HCT116 (cell line): ENCODE measurements at regions not wholly inside any gene's neighbourhood (a gene's known extent, or its start where the extent isn't known, plus 50 kb on each side); places are given as distances from the start of the nearest gene placed in this dataset.

Experiments used
- ATAC-seq: fragments of 200-7000 bp; cut with Tn5 transposase; 2 replicates; pipeline ENCODE4 v1.9.1; 2020; ENCODE audit warnings: mild to moderate bottlenecking, moderate library complexity
- BruUV-seq: library from RNA; stranded (reverse); fragments of 400-500 nt; replicated peaks from 2 replicates; lab custom pipeline; 2021; lab: Mats Ljungman, UMichigan
- CTCF ChIA-PET: fragments of 300-600 bp; sonication (Branson Sonifier 250); formaldehyde crosslinking; loops from one replicate; lab custom pipeline; 2021; ENCODE audit warnings: antibody characterized with exemption; lab: Charles Lee
- POLR2A ChIA-PET: fragments of 300-600, 350-600 bp; sonication (Branson Sonifier 250); formaldehyde crosslinking; loops from one replicate; lab custom pipeline; 2021; ENCODE audit warnings: antibody characterized with exemption; lab: Charles Lee
- RAD21 ChIA-PET, 2 experiments: fragments of 300-600 bp; sonication (Branson Sonifier 250); formaldehyde crosslinking; loops; one replicate each; lab custom pipeline; 2023; ENCODE audit warnings: low total read pairs in 2 of 2; ENCODE audit not compliant: uncharacterized antibody in 2 of 2, unreplicated experiment in 2 of 2, low non-redundant PET in 1 of 2; lab: Charles Lee
- DNase-seq: peaks from one replicate; pipeline ENCODE4 v3.0.0-alpha.2; 2010; ENCODE audit warnings: low read depth, low spot score
- H2AFZ ChIP-seq: fragments of 200-600 bp; shearing (Covaris generic), sonication (generic); 2 replicates; pipeline ENCODE4 v1.6.1; 2017; ENCODE audit warnings: low read depth, mixed run types, mixed read lengths, antibody characterized with exemption, low read length; ENCODE audit not compliant: poor library complexity, severe bottlenecking
- H3K27ac ChIP-seq: 2 replicates; pipeline ENCODE4 v1.5.1; 2012; ENCODE audit warnings: low read depth, low read length
- H3K27me3 ChIP-seq: fragments of 200-600 bp; sonication (generic); 2 replicates; pipeline ENCODE4 v1.6.1; 2016; ENCODE audit warnings: mixed run types, low read length, mixed read lengths; ENCODE audit not compliant: insufficient read depth
- H3K36me3 ChIP-seq, 2 experiments: fragments of 200-500 bp in 1 of 2; fragments of 200-600 bp in 1 of 2; sonication (Bioruptor generic) in 1 of 2; sonication (generic) in 1 of 2; 2 replicates each; pipeline versions ENCODE4 v1.5.1 to v1.6.1; 2014 to 2016; ENCODE audit warnings: low read length in 2 of 2, inconsistent platforms in 1 of 2, mixed read lengths in 1 of 2, mixed run types in 1 of 2; ENCODE audit not compliant: insufficient read depth in 2 of 2, control insufficient read depth in 1 of 2
- H3K4me1 ChIP-seq, 2 experiments: fragments of 200-600 bp in 1 of 2; sonication (generic) in 1 of 2; 2 replicates each; pipeline versions ENCODE4 v1.5.1 to v1.6.1; 2012 to 2017; ENCODE audit warnings: low read length in 2 of 2, inconsistent platforms in 1 of 2, mild to moderate bottlenecking in 1 of 2, mixed read lengths in 1 of 2, mixed run types in 1 of 2, moderate library complexity in 1 of 2; ENCODE audit not compliant: insufficient read depth in 2 of 2, control insufficient read depth in 1 of 2
- H3K4me2 ChIP-seq: fragments of 200-600 bp; sonication (generic); 2 replicates; pipeline ENCODE4 v1.6.1; 2017; ENCODE audit warnings: mixed run types, low read length, mixed read lengths
- H3K4me3 ChIP-seq, 2 experiments: fragments of 200-600 bp in 1 of 2; sonication (generic) in 1 of 2; replicated peaks in 1 of 2; 2 replicates each; pipeline ENCODE4 v1.5.1; 2011 to 2016; ENCODE audit warnings: low read length in 2 of 2, control low read depth in 1 of 2, low read depth in 1 of 2, mild to moderate bottlenecking in 1 of 2, mixed read lengths in 1 of 2, mixed run types in 1 of 2
- H3K79me2 ChIP-seq: fragments of 200-600 bp; sonication (generic); 2 replicates; pipeline ENCODE4 v1.6.1; 2017; ENCODE audit warnings: mild to moderate bottlenecking, mixed run types, low read length, moderate library complexity, mixed read lengths; ENCODE audit not compliant: insufficient read depth
- H3K9ac ChIP-seq: fragments of 200-600 bp; sonication (generic); 2 replicates; pipeline ENCODE4 v1.6.1; 2016; ENCODE audit warnings: low read length, mixed read lengths
- H3K9me2 ChIP-seq: fragments of 200-600 bp; sonication (generic), shearing (Covaris generic); 2 replicates; pipeline ENCODE4 v1.6.1; 2017; ENCODE audit warnings: mixed run types, mild to moderate bottlenecking, moderate library complexity; ENCODE audit not compliant: insufficient read depth
- H3K9me3 ChIP-seq, 2 experiments: fragments of 200-500 bp in 1 of 2; fragments of 200-600 bp in 1 of 2; sonication (Bioruptor generic) in 1 of 2; sonication (generic) in 1 of 2; 2 replicates each; pipeline ENCODE4 v1.6.1; 2014 to 2017; ENCODE audit warnings: low read length in 2 of 2, mixed read lengths in 2 of 2, inconsistent platforms in 1 of 2, low read depth in 1 of 2, mild to moderate bottlenecking in 1 of 2, mixed run types in 1 of 2, moderate library complexity in 1 of 2; ENCODE audit not compliant: control insufficient read depth in 1 of 2, insufficient read depth in 1 of 2
- H4K20me1 ChIP-seq: fragments of 200-600 bp; sonication (generic), shearing (Covaris generic); 2 replicates; pipeline ENCODE4 v1.6.1; 2017; ENCODE audit warnings: mixed run types, mild to moderate bottlenecking, moderate library complexity; ENCODE audit not compliant: insufficient read depth
- ATF3 ChIP-seq: IDR thresholded peaks from 2 replicates; pipeline ENCODE4 v1.6.1; 2012
- CBX3 ChIP-seq: IDR thresholded peaks from 2 replicates; pipeline ENCODE4 v1.6.1; 2012; ENCODE audit warnings: low read depth
- CEBPB ChIP-seq: IDR thresholded peaks from 2 replicates; pipeline ENCODE4 v1.6.1; 2012; ENCODE audit warnings: low read depth
- EGR1 ChIP-seq: IDR thresholded peaks from 2 replicates; pipeline ENCODE4 v1.6.1; 2012; ENCODE audit warnings: low read depth
- ELF1 ChIP-seq: IDR thresholded peaks from 2 replicates; pipeline ENCODE4 v1.6.1; 2012; ENCODE audit warnings: low read depth, borderline replicate concordance
- EZH2phosphoT487 ChIP-seq: fragments of 200-600 bp; IDR thresholded peaks from 2 replicates; pipeline ENCODE4 v1.6.1; 2018; ENCODE audit warnings: antibody characterized with exemption, borderline replicate concordance
- FOSL1 ChIP-seq: IDR thresholded peaks from 2 replicates; pipeline ENCODE4 v1.6.1; 2012; ENCODE audit warnings: low read depth
- JUND ChIP-seq: IDR thresholded peaks from 2 replicates; pipeline ENCODE4 v1.6.1; 2012
- MAX ChIP-seq: IDR thresholded peaks from 2 replicates; pipeline ENCODE4 v1.6.1; 2012
- POLR2A ChIP-seq: IDR thresholded peaks from 2 replicates; pipeline ENCODE4 v1.7.0; 2011; ENCODE audit warnings: borderline replicate concordance; ENCODE audit not compliant: insufficient read depth, insufficient read length; ENCODE audit errors: extremely low read depth
- POLR2AphosphoS5 ChIP-seq: IDR thresholded peaks from 2 replicates; pipeline ENCODE4 v1.6.1; 2011; ENCODE audit warnings: mild to moderate bottlenecking, low read depth, low read length, moderate library complexity
- RAD21 ChIP-seq: IDR thresholded peaks from 2 replicates; pipeline ENCODE4 v1.6.1; 2012; ENCODE audit warnings: low read depth, mild to moderate bottlenecking
- SIN3A ChIP-seq: IDR thresholded peaks from 2 replicates; pipeline ENCODE4 v1.6.1; 2012; ENCODE audit warnings: low read depth
- SP1 ChIP-seq: IDR thresholded peaks from 2 replicates; pipeline ENCODE4 v1.6.1; 2012; ENCODE audit warnings: low read depth
- TCF7L2 ChIP-seq: IDR thresholded peaks from 2 replicates; pipeline ENCODE4 v1.7.0; 2011; ENCODE audit warnings: borderline replicate concordance, inconsistent platforms; ENCODE audit not compliant: insufficient read depth, insufficient read length; ENCODE audit errors: extremely low read depth
- YY1 ChIP-seq: IDR thresholded peaks from 2 replicates; pipeline ENCODE4 v1.6.1; 2011; ENCODE audit warnings: low read length, low read depth, moderate library complexity, mild to moderate bottlenecking; ENCODE audit not compliant: insufficient replicate concordance; ENCODE audit errors: extremely low read depth
- ZBTB33 ChIP-seq: IDR thresholded peaks from 2 replicates; pipeline ENCODE4 v1.6.1; 2011; ENCODE audit warnings: mild to moderate bottlenecking, low read length, moderate library complexity; ENCODE audit not compliant: insufficient replicate concordance; ENCODE audit errors: extremely low read depth
- ZFX ChIP-seq: fragments of 450-650 bp; IDR thresholded peaks from 2 replicates; pipeline ENCODE4 v1.6.1; 2017
- ZNF274 ChIP-seq: fragments of 200-500 bp; sonication (Bioruptor generic); IDR thresholded peaks from 2 replicates; pipeline ENCODE4 v1.6.1; 2014; ENCODE audit warnings: mild to moderate bottlenecking, low read depth, low read length, inconsistent platforms
- intact Hi-C: fragments of 100-400 bp; cut with micrococcal nuclease; formaldehyde crosslinking; loops from 2 replicates; pipeline ENCODE4 v1.10.0; 2022

DNA sequence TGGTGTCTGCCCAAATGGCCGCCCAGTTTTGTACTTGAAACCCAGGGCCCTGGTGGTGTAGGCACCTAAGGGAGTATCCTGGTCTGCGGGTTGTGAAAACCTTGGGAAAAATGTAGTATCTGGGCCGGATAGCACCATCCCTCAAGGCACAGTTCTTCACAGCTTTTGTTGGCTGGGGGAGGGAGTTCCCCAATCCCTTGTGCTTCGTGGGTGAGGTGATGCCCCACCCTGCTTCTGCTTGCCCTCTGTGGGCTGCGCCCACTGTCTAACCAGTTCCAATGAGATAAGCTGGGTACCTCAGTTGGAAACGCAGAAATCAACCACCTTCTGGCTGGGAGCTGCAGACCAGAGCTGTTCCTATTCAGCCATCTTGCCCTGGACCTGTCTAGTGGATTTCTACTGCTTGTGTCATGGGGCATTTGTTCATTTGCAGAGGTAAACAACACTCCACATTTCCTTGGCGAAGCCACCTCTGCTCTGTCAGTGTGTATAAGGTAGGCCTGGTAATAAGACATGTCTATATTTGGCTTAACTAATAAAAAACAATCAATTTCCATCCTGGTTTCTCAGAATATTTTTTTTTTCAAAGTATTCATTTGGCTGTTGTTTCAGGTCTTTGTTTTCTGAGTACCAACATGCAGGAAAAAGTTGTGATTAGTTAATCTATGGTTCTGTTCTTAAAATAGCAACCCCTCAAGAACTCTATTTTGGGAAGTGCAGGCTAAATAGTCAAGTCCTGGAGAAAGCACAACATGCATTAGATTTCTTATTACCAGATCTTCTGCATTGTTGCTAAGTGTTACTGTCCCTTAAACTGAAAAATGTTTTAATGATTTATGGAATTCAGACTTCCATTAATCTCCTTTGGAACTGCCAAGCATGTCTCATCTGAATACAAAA, 304.3 kb downstream of the ZIC1 start:
- H3K79me2 ChIP-seq = no peaks in the 10 kb centered on the region
- no peak for TF ChIP-seq TCF7L2
- TF ChIP-seq SIN3A = no peak
- TF ChIP-seq SP1 = no peak
- TF ChIP-seq ATF3 = no peak
- no peak for TF ChIP-seq CEBPB
- TF ChIP-seq EGR1 = no peak
- no peak for TF ChIP-seq MAX
- TF ChIP-seq ZFX = no peak
- ChIA-PET POLR2A (no interaction called here), CTCF (no interaction called here), RAD21 (no interaction called here)
- no peak for ATAC-seq
- intact Hi-C loops = no loop called here
- no peak overlapping the region for H3K4me2 ChIP-seq
- no peak overlapping the region for H3K4me3 ChIP-seq
- H3K27me3 ChIP-seq = no peaks in the 10 kb centered on the region
- no peak overlapping the region for H3K27ac ChIP-seq
- no TSS peak for BruUV-seq
- no peak overlapping the region for H2AFZ ChIP-seq
- H3K9me3 ChIP-seq = no peaks in the 10 kb centered on the region
- H3K36me3 ChIP-seq = no peaks in the 10 kb centered on the region
- H3K9me2 ChIP-seq = no peaks in the 10 kb centered on the region
- no peaks in the 10 kb centered on the region for H4K20me1 ChIP-seq
- DNase-seq = no peak
- H3K9ac ChIP-seq = no peak overlapping the region
- no peaks in the 10 kb centered on the region for H3K4me1 ChIP-seq

DNA sequence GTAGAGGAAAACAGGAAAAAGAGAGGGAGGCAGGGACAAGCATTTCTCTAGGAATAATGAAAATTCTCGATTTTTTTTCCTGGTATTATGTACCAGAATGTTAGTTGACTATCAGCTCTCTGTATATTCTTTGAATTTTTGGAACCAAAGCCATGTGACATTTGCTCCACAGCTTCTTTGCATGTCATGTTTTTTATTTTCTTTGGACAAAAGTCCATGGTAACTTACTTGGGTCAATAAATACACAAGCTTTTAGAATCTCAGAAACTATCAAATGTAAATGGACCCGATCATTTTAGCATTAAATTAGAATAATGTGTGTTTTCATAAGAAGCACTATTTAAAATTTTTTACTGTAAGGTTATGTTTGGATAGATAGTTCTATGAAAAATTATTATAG, 320.5 kb downstream of the ZIC1 start:
- BruUV-seq = no TSS peak
- no peaks in the 10 kb centered on the region for H4K20me1 ChIP-seq
- DNase-seq (no peak), ATAC-seq (no peak)
- H3K4me3 ChIP-seq = no peak overlapping the region
- ChIA-PET RAD21 (no interaction called here), CTCF (no interaction called here), POLR2A (no interaction called here)
- H3K9ac ChIP-seq = no peak overlapping the region
- H2AFZ ChIP-seq = no peak overlapping the region
- H3K4me2 ChIP-seq = no peak overlapping the region
- H3K79me2 ChIP-seq = no peaks in the 10 kb centered on the region
- no peak overlapping the region for H3K27ac ChIP-seq
- H3K4me1 ChIP-seq = no peaks in the 10 kb centered on the region
- no peaks in the 10 kb centered on the region for H3K9me2 ChIP-seq
- no peaks in the 10 kb centered on the region for H3K36me3 ChIP-seq
- H3K27me3 ChIP-seq = no peaks in the 10 kb centered on the region
- no peaks in the 10 kb centered on the region for H3K9me3 ChIP-seq
- intact Hi-C loops = no loop called here
- TF ChIP-seq MAX (no peak), FOSL1 (no peak), RAD21 (no peak), JUND (no peak), SIN3A (no peak), ZNF274 (no peak), SP1 (no peak), EGR1 (no peak), CBX3 (no peak), ZBTB33 (no peak), CEBPB (no peak), EZH2phosphoT487 (no peak), ELF1 (no peak), ZFX (no peak), POLR2A (no peak), POLR2AphosphoS5 (no peak), YY1 (no peak)
